ENCODE measurements at regions not wholly inside any gene's neighbourhood (a gene's known extent, or its start where the extent isn't known, plus 50 kb on each side); places are given as distances from the start of the nearest gene placed in this dataset.

DNA sequence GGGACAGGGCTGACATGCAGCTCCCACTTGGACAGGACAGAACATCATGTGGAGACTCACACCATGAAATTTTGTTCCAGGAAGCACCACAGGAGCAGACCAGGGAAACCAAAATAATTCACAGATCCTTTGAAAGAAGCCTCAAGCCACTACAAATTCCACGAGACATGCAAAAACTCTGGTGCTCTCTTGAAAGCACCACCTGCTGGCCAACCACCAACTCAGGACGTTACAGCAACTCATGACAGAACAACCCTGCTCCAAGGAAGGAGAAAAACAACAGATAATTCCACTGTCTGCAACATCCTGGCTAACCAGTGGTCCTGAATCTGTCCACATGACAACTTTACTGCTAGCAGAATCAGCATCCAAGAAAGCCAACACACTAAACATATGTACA lies 516.0 kb downstream of the SPATA31D1 start:
- Histone ChIP-seq H3K36me3 (ENCODE audit: insufficient read depth in 1 of 2, low read depth in 1 of 2) (no peaks in the 10 kb centered on the region), H3K4me3 (no peak overlapping the region), H3K27me3 (ENCODE audit: insufficient read depth in 3 of 3, low read length in 2 of 3) (no peaks in the 10 kb centered on the region), H3K9me3 (peaks cover 8% of the 10 kb centered on the region), H3K4me1 (no peaks in the 10 kb centered on the region), H3K27ac (no peak overlapping the region)
- no peak for ATAC-seq
- 63 to 81% (median 77%) methylated on average over 2 of the region's 2 CpGs for WGBS, 3 donors
- DNase-seq, result no peak
- TF ChIP-seq, protein P1, sequence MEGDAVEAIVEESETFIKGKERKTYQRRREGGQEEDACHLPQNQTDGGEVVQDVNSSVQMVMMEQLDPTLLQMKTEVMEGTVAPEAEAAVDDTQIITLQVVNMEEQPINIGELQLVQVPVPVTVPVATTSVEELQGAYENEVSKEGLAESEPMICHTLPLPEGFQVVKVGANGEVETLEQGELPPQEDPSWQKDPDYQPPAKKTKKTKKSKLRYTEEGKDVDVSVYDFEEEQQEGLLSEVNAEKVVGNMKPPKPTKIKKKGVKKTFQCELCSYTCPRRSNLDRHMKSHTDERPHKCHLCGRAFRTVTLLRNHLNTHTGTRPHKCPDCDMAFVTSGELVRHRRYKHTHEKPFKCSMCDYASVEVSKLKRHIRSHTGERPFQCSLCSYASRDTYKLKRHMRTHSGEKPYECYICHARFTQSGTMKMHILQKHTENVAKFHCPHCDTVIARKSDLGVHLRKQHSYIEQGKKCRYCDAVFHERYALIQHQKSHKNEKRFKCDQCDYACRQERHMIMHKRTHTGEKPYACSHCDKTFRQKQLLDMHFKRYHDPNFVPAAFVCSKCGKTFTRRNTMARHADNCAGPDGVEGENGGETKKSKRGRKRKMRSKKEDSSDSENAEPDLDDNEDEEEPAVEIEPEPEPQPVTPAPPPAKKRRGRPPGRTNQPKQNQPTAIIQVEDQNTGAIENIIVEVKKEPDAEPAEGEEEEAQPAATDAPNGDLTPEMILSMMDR (IDR thresholded peaks at IDR 0.05), result no peak
- intact Hi-C loops (cut with DNase I), result no loop called here

- H3K27ac ChIP-seq, result no peak overlapping the region
- intact Hi-C loops (cut with DNase I), result loop anchor here in 1 of 2 donors (10.0 kb wide), 1 partner anchor 497 kb away; no protein-coding TSS in a partner anchor
- H3K9me3 ChIP-seq, result no peaks in the 10 kb centered on the region
- no peaks in the 10 kb centered on the region for H3K27me3 ChIP-seq (ENCODE audit: insufficient read depth in 3 of 3, low read length in 2 of 3)
- DNase-seq (no peak), ATAC-seq (no peak)
- TF ChIP-seq, protein P1 (IDR thresholded peaks at IDR 0.05), result no peak
- no peaks in the 10 kb centered on the region for H3K36me3 ChIP-seq (ENCODE audit: insufficient read depth in 1 of 2, low read depth in 1 of 2)
- H3K4me3 ChIP-seq, result no peak overlapping the region
- H3K4me1 ChIP-seq, result no peaks in the 10 kb centered on the region
- WGBS, 3 donors, result 93 to 96% (median 96%) methylated on average over 7 of the region's 7 CpGs
Measured at GRCh38 chr9:82511626-82512025, 523.1 kb downstream of the SPATA31D1 start.

DNA sequence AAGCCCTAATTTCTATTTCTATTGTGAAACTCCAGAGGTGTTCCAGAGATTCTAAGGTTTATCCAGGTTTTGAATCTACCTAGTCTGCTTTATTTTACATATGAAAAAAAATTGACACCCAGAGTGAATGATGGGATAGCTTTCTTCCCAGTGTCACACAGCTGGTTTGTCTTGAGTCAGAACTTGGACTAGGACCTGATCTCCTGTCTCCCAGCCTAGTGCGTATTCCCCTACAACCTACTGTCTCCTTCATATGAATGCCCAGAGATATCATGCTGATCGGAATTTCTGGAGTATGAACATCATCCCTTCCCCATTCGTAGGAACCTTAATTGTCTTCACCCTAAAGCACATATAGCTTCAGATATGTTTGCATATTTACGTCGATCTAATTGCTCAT lies 524.2 kb downstream of the SPATA31D1 start:
- no peaks in the 10 kb centered on the region for H3K27me3 ChIP-seq (ENCODE audit: insufficient read depth in 3 of 3, low read length in 2 of 3)
- ATAC-seq (no peak), DNase-seq (no peak)
- H3K4me1 ChIP-seq, result no peaks in the 10 kb centered on the region
- intact Hi-C loops (cut with DNase I), result loop anchor here in 1 of 2 donors (10.0 kb wide), 1 partner anchor 498 kb away; no protein-coding TSS in a partner anchor
- TF ChIP-seq, protein P1 (IDR thresholded peaks at IDR 0.05), result no peak
- H3K4me3 ChIP-seq, result no peak overlapping the region
- H3K27ac ChIP-seq, result no peak overlapping the region
- no peaks in the 10 kb centered on the region for H3K36me3 ChIP-seq (ENCODE audit: insufficient read depth in 1 of 2, low read depth in 1 of 2)
- no peaks in the 10 kb centered on the region for H3K9me3 ChIP-seq
- 88 to 91% (median 88%) methylated on average over 5 of the region's 5 CpGs for WGBS, 3 donors

DNA sequence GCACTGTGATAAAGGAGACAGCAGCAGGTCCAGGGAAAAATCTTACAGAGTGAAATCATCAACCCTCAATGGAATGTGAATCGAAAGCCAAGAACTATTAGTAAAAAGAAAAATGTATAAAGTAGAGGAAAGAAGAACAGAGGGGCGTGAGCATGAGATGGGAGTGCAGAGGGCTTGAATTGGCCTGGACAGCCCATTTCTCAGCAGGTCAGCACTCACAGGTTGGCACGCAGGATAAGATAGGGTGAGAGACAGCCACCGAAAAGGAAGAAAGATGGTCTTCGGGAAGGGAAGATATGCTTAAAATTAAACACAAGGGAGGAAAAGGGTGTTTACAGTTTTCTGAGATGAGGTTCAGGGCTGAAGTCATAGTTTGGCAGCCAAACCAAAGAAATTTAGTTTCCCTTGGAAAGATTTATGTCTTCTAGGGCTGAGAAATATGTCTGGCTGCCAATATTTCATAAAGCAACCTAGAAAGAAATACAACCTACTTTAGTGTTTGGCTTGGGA lies 524.7 kb downstream of the SPATA31D1 start:
- Histone ChIP-seq H3K27me3 (ENCODE audit: insufficient read depth in 3 of 3, low read length in 2 of 3) (no peaks in the 10 kb centered on the region), H3K36me3 (ENCODE audit: insufficient read depth in 1 of 2, low read depth in 1 of 2) (no peaks in the 10 kb centered on the region), H3K4me1 (no peaks in the 10 kb centered on the region), H3K9me3 (no peaks in the 10 kb centered on the region), H3K27ac (no peak overlapping the region), H3K4me3 (no peak overlapping the region)
- 55 to 60% (median 56%) methylated on average over 5 of the region's 5 CpGs for WGBS, 3 donors
- ATAC-seq (peak in 1 of 4 donors; percentile 30), DNase-seq (no peak)
- TF ChIP-seq, protein P1 (IDR thresholded peaks at IDR 0.05), result no peak
- intact Hi-C loops (cut with DNase I), result loop anchor here in 1 of 2 donors (10.0 kb wide), 1 partner anchor 498 kb away; no protein-coding TSS in a partner anchor

Data from psoas muscle (tissue), 7 donors.